HepG2 (cell line): ENCODE measurements at regions not wholly inside any gene's neighbourhood (a gene's known extent, or its start where the extent isn't known, plus 50 kb on each side); places are given as distances from the start of the nearest gene placed in this dataset.

ENCODE experiments used
- ATAC-seq: fragments of 200-7000 bp; cut with Tn5 transposase; 3 replicates; pipeline ENCODE4 v1.9.1; 2020; ENCODE audit warnings: mild to moderate bottlenecking, moderate library complexity
- BruUV-seq: library from RNA; stranded (reverse); fragments of 400-500 nt; replicated peaks from 2 replicates; lab custom pipeline; 2021; lab: Mats Ljungman, UMichigan
- CTCF ChIA-PET: fragments of 300-600 bp; formaldehyde crosslinking; extraction: SDS; loops from one replicate; lab custom pipeline; 2021; ENCODE audit warnings: low total read pairs, inconsistent platforms, low intra/inter-chr PET ratio; lab: Yijun Ruan, JAX
- POLR2A ChIA-PET: fragments of 350-600 bp; sonication (Branson Sonifier 250); formaldehyde crosslinking; loops from one replicate; lab custom pipeline; 2020; ENCODE audit warnings: antibody characterized with exemption, inconsistent platforms; lab: Yijun Ruan, JAX
- DNase-seq: peaks from one replicate; pipeline ENCODE4 v3.0.0-alpha.2; 2015; ENCODE audit warnings: low spot score
- FAIRE-seq: peaks from 3 replicates; lab custom pipeline; 2011; peaks lifted over from hg19 to GRCh38; lab: Jason Lieb, UNC
- H2AFZ ChIP-seq: one replicate; pipeline ENCODE4 v1.6.1; 2011; ENCODE audit warnings: low read length, inconsistent platforms
- H3K27ac ChIP-seq: fragments of 300-600 bp; 3 replicates; pipeline ENCODE4 v1.8.0; 2011; ENCODE audit warnings: mixed run types, mild to moderate bottlenecking, mixed read lengths, low read length, inconsistent platforms; ENCODE audit not compliant: insufficient read depth; ENCODE audit errors: extremely low read length
- H3K27me3 ChIP-seq, 2 experiments: fragments of 200-600 bp in 1 of 2; 2 replicates in 1 of 2; 3 replicates in 1 of 2; pipeline versions ENCODE4 v1.6.0 to v1.8.0; 2011; ENCODE audit warnings: low read length in 2 of 2, mild to moderate bottlenecking in 2 of 2, moderate library complexity in 2 of 2, inconsistent platforms in 1 of 2; ENCODE audit not compliant: insufficient read depth in 2 of 2, control insufficient read depth in 1 of 2
- H3K36me3 ChIP-seq, 2 experiments: fragments of 200-600 bp in 1 of 2; replicated peaks in 1 of 2; 2 replicates in 1 of 2; 3 replicates in 1 of 2; pipeline versions ENCODE4 v1.5.1 to v1.8.0; 2011; ENCODE audit warnings: low read length in 2 of 2, inconsistent platforms in 1 of 2; ENCODE audit not compliant: insufficient read depth in 2 of 2, control insufficient read depth in 1 of 2
- H3K4me1 ChIP-seq: 2 replicates; pipeline ENCODE4 v1.5.1; 2012; ENCODE audit warnings: low read length, inconsistent platforms; ENCODE audit not compliant: insufficient read depth
- H3K4me2 ChIP-seq: 2 replicates; pipeline ENCODE4 v1.6.0; 2011; ENCODE audit warnings: low read depth, low read length, inconsistent platforms
- H3K4me3 ChIP-seq, 3 experiments: fragments of 200-600 bp in 1 of 3; sonication (generic), shearing (Covaris generic) in 1 of 3; replicated peaks in 1 of 3; 2 replicates each; pipeline ENCODE4 v1.5.1; 2011 to 2016; ENCODE audit warnings: low read length in 3 of 3, inconsistent platforms in 2 of 3, low read depth in 2 of 3, mild to moderate bottlenecking in 2 of 3, control low read depth in 1 of 3, mixed read lengths in 1 of 3; ENCODE audit not compliant: insufficient read depth in 1 of 3
- H3K79me2 ChIP-seq: one replicate; pipeline ENCODE4 v1.6.1; 2011; ENCODE audit warnings: low read length, inconsistent platforms; ENCODE audit not compliant: insufficient read depth
- H3K9ac ChIP-seq: 2 replicates; pipeline ENCODE4 v1.6.0; 2011; ENCODE audit warnings: mild to moderate bottlenecking, low read depth, low read length, inconsistent platforms; ENCODE audit not compliant: insufficient read depth
- H3K9me3 ChIP-seq: 2 replicates; pipeline ENCODE4 v1.5.1; 2012; ENCODE audit warnings: mild to moderate bottlenecking, low read length
- H4K20me1 ChIP-seq: 2 replicates; pipeline ENCODE4 v1.6.0; 2011; ENCODE audit warnings: inconsistent platforms, mild to moderate bottlenecking, low read length, moderate library complexity; ENCODE audit not compliant: insufficient read depth
- ATF5 ChIP-seq: sonication (generic); formaldehyde crosslinking; IDR thresholded peaks from 2 replicates; pipeline ENCODE4 v1.4.0; 2020; ENCODE audit warnings: mild to moderate bottlenecking, low read depth, missing genetic modification reagents
- CC2D1A ChIP-seq: sonication (generic); formaldehyde crosslinking; IDR thresholded peaks from 2 replicates; pipeline ENCODE4 v1.8.1; 2023; ENCODE audit warnings: mild to moderate bottlenecking, missing genetic modification reagents
- CHD2 ChIP-seq: IDR thresholded peaks from 2 replicates; pipeline ENCODE4 v1.6.1; 2011; ENCODE audit warnings: low read depth, low read length, improper control_type of control experiment
- DMTF1 ChIP-seq: sonication (generic); formaldehyde crosslinking; IDR thresholded peaks from 2 replicates; pipeline ENCODE4 v1.4.0; 2020; ENCODE audit warnings: mild to moderate bottlenecking, missing genetic modification reagents
- ELK4 ChIP-seq: sonication (generic); formaldehyde crosslinking; IDR thresholded peaks from 2 replicates; pipeline ENCODE4 v1.9.0; 2021; ENCODE audit warnings: missing genetic modification reagents, borderline replicate concordance
- FOXP1 ChIP-seq, 2 experiments: fragments of 450-650 bp in 1 of 2; IDR thresholded peaks; 2 replicates each; pipeline ENCODE4 v1.6.1; 2017 to 2018; ENCODE audit warnings: antibody characterized with exemption in 1 of 2
- HDAC1 ChIP-seq: sonication (generic); formaldehyde crosslinking; IDR thresholded peaks from 2 replicates; pipeline ENCODE4 v1.5.1; 2020; ENCODE audit warnings: mild to moderate bottlenecking, missing genetic modification reagents
- MBD4 ChIP-seq: IDR thresholded peaks from 2 replicates; pipeline ENCODE4 v1.6.1; 2012; ENCODE audit warnings: low read length, inconsistent platforms, borderline replicate concordance
- RFX5 ChIP-seq: IDR thresholded peaks from 2 replicates; pipeline ENCODE4 v1.6.1; 2011; ENCODE audit warnings: low read depth, low read length, improper control_type of control experiment
- SNAPC2 ChIP-seq: sonication (generic); formaldehyde crosslinking; IDR thresholded peaks from 2 replicates; pipeline ENCODE4 v1.8.1; 2022; ENCODE audit warnings: mild to moderate bottlenecking, missing genetic modification reagents
- SOX13 ChIP-seq, 3 experiments: fragments of 450-650 bp in 1 of 3; sonication (generic) in 1 of 3; formaldehyde crosslinking in 1 of 3; IDR thresholded peaks in 2 of 3; conservative IDR thresholded peaks in 1 of 3; 2 replicates each; pipeline versions ENCODE4 v1.5.0 to v1.6.1; 2016 to 2020; ENCODE audit warnings: antibody characterized with exemption in 1 of 3, mild to moderate bottlenecking in 1 of 3, missing compliant biosample characterization in 1 of 3, missing genetic modification reagents in 1 of 3, moderate library complexity in 1 of 3
- ZMYM2 ChIP-seq: sonication (generic); formaldehyde crosslinking; IDR thresholded peaks from 2 replicates; pipeline ENCODE4 v1.8.0; 2022; ENCODE audit warnings: mild to moderate bottlenecking, missing genetic modification reagents
- ZNF281 ChIP-seq: sonication (generic); formaldehyde crosslinking; IDR thresholded peaks from 2 replicates; pipeline ENCODE4 v1.4.0; 2020; ENCODE audit warnings: missing genetic modification reagents, borderline replicate concordance
- ZNF3 ChIP-seq: IDR thresholded peaks from 2 replicates; pipeline ENCODE4 v1.7.0; 2017; ENCODE audit warnings: inconsistent platforms
- ZNF337 ChIP-seq: sonication (generic); formaldehyde crosslinking; IDR thresholded peaks from 2 replicates; pipeline ENCODE4 v1.5.1; 2020; ENCODE audit warnings: missing genetic modification reagents, low read depth, mild to moderate bottlenecking, borderline replicate concordance
- ZNF691 ChIP-seq: sonication (generic); formaldehyde crosslinking; IDR thresholded peaks from 2 replicates; pipeline ENCODE4 v1.4.0; 2020; ENCODE audit warnings: missing genetic modification reagents, low read depth, mild to moderate bottlenecking, borderline replicate concordance
- WGBS: methylation state at CpG from one replicate; pipeline ENCODE4 v1.1.6; 2017; ENCODE audit warnings: low lambda C conversion rate; 5-methylcytosine and 5-hydroxymethylcytosine counted together
- in situ Hi-C: cut with HindIII; loops from 2 replicates; pipeline ENCODE4 v1.10.0; 2017; ENCODE audit warnings: low pct_unique_long_range_greater_than_20kb; ENCODE audit not compliant: extremely low pct_ligation_motif_present
- intact Hi-C: fragments of 100-400 bp; cut with micrococcal nuclease; formaldehyde crosslinking; loops from one replicate; pipeline ENCODE4 v1.10.0; 2022; ENCODE audit not compliant: unreplicated experiment

GRCh38 chr13:88376760-88377388 is 705.7 kb downstream of the SLITRK5 start:
- BruUV-seq: no TSS peak
- H3K4me1 ChIP-seq: no peaks in the 10 kb centered on the region
- intact Hi-C loops (no loop called here), in situ Hi-C loops (no loop called here)
- no peaks in the 10 kb centered on the region for H3K27me3 ChIP-seq
- H3K4me3 ChIP-seq: no peak overlapping the region
- H3K36me3 ChIP-seq: no peaks in the 10 kb centered on the region
- H3K27ac ChIP-seq: no peak overlapping the region
- FAIRE-seq (no peak), DNase-seq (no peak), ATAC-seq (no peak)
- no peak overlapping the region for H2AFZ ChIP-seq
- POLR2A ChIA-PET: no interaction called here
- H4K20me1 ChIP-seq: no peaks in the 10 kb centered on the region
- no peaks in the 10 kb centered on the region for H3K9me3 ChIP-seq
- H3K9ac ChIP-seq: no peak overlapping the region
- H3K79me2 ChIP-seq: no peaks in the 10 kb centered on the region
- CTCF ChIA-PET: no interaction called here
- 1% methylated on average over 2 of the region's 2 CpGs for WGBS
- H3K4me2 ChIP-seq: no peak overlapping the region
- TF ChIP-seq DMTF1 (CRISPR knock-in tag) (no peak), SOX13 (IDR thresholded peaks at IDR 0.05) (no peak), SOX13 (CRISPR knock-in tag; conservative IDR thresholded peaks at IDR 0.05 in 1 of 2, IDR thresholded peaks at IDR 0.05 in 1 of 2) (no peak), ATF5 (CRISPR knock-in tag) (no peak), RFX5 (no peak), HDAC1 (no peak), ZNF337 (CRISPR knock-in tag) (no peak), ZNF691 (CRISPR knock-in tag) (no peak), ZNF281 (CRISPR knock-in tag) (no peak), ELK4 (no peak), ZNF3 (CRISPR knock-in tag) (no peak), MBD4 (no peak), ZMYM2 (CRISPR knock-in tag) (no peak), FOXP1 (IDR thresholded peaks at IDR 0.05) (no peak), FOXP1 (CRISPR knock-in tag; IDR thresholded peaks at IDR 0.05) (no peak), SNAPC2 (no peak), CC2D1A (CRISPR knock-in tag) (no peak), CHD2 (no peak)
